GM21723 (cell line): ENCODE measurements at regions not wholly inside any gene's neighbourhood (a gene's known extent, or its start where the extent isn't known, plus 50 kb on each side); places are given as distances from the start of the nearest gene placed in this dataset.

Experiments
- ATAC-seq: cut with Tn5 transposase; IDR thresholded peaks from one replicate; pipeline ENCODE4 v1.9.1; 2021; ENCODE audit warnings: mild to moderate bottlenecking, moderate library complexity; ENCODE audit not compliant: unreplicated experiment

- no peak for ATAC-seq
Observed at GRCh38 chr2:107418708-107419107, 408.0 kb upstream of the RGPD4 start.

- ATAC-seq: no peak
Observed at GRCh38 chr2:107419191-107419590, 407.5 kb upstream of the RGPD4 start.

GRCh38 chr2:107428781-107429180 lies 397.9 kb upstream of the RGPD4 start:
- no peak for ATAC-seq

GRCh38 chr2:107430006-107430405 lies 396.7 kb upstream of the RGPD4 start:
- no peak for ATAC-seq

- ATAC-seq: no peak
Observed at GRCh38 chr2:107430596-107431266, 396.0 kb upstream of the RGPD4 start.

- no peak for ATAC-seq
Observed at GRCh38 chr2:107436281-107436680, 390.4 kb upstream of the RGPD4 start.

- no peak for ATAC-seq
Observed at GRCh38 chr2:107437265-107437664, 389.4 kb upstream of the RGPD4 start.

- ATAC-seq: no peak
Observed at GRCh38 chr2:107437807-107438206, 388.9 kb upstream of the RGPD4 start.

- no peak for ATAC-seq
Observed at GRCh38 chr2:107448160-107448559, 378.5 kb upstream of the RGPD4 start.

GRCh38 chr2:107461301-107461700 lies 365.4 kb upstream of the RGPD4 start:
- no peak for ATAC-seq

GRCh38 chr2:107462181-107462580 lies 364.5 kb upstream of the RGPD4 start:
- ATAC-seq: no peak

- ATAC-seq: no peak
Observed at GRCh38 chr2:107466241-107466640, 360.5 kb upstream of the RGPD4 start.

- no peak for ATAC-seq
Observed at GRCh38 chr2:107466984-107467773, 359.5 kb upstream of the RGPD4 start.

- ATAC-seq: no peak
Observed at GRCh38 chr2:107469437-107469995, 357.2 kb upstream of the RGPD4 start.

- ATAC-seq: no peak
Observed at GRCh38 chr2:107473150-107473549, 353.5 kb upstream of the RGPD4 start.

- ATAC-seq: no peak
Observed at GRCh38 chr2:107475859-107476258, 350.8 kb upstream of the RGPD4 start.

GRCh38 chr2:107502539-107502938 lies 324.2 kb upstream of the RGPD4 start:
- ATAC-seq: no peak

- no peak for ATAC-seq
Observed at GRCh38 chr2:107511970-107512789, 314.5 kb upstream of the RGPD4 start.

- no peak for ATAC-seq
Observed at GRCh38 chr2:107525406-107525805, 301.3 kb upstream of the RGPD4 start.

GRCh38 chr2:107529146-107529545 lies 297.5 kb upstream of the RGPD4 start:
- ATAC-seq: no peak

GRCh38 chr2:107530046-107530445 lies 296.6 kb upstream of the RGPD4 start:
- ATAC-seq: no peak
